ENCODE measurements at regions not wholly inside any gene's neighbourhood (a gene's known extent, or its start where the extent isn't known, plus 50 kb on each side); places are given as distances from the start of the nearest gene placed in this dataset.

DNA sequence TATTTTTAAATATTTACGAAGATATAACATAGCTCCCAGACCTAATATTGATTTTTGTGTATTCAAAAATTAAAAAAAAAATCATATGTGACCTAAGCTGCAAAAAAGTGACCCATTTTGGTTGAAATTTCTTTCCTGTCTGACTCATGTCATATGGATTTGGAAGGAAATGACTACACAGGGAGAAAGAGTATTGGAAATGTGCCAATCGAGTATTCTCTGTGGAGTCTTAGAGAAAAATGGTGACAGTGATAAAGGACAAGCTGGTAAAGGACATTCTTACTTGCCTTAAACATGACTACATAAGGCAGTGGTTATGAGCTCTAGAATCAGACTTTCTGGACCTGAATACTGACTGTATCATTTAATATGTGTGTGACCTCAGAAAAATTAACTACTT is 262.9 kb upstream of the PTPRD start:
- TF ChIP-seq POLR2A (IDR thresholded peaks at IDR 0.05; ENCODE audit: low read length), result no peak
- no peak for TF ChIP-seq GATA1 (IDR thresholded peaks at IDR 0.05; ENCODE audit: low read depth, low read length)
